Smooth muscle cell (in vitro differentiated cells): ENCODE measurements at regions not wholly inside any gene's neighbourhood (a gene's known extent, or its start where the extent isn't known, plus 50 kb on each side); places are given as distances from the start of the nearest gene placed in this dataset.

Experiments
- DNase-seq: peaks from one replicate; lab custom pipeline; 2025; ENCODE audit not compliant: unreplicated experiment; lab: John Stamatoyannopoulos, UW
- H2AFZ ChIP-seq: fragments of 200-600 bp; sonication (generic); 2 replicates; pipeline ENCODE4 v1.6.0; 2016; ENCODE audit warnings: antibody characterized with exemption, low read depth, mild to moderate bottlenecking
- H3F3A ChIP-seq: fragments of 200-600 bp; sonication (generic); 2 replicates; pipeline ENCODE4 v1.6.0; 2017; ENCODE audit warnings: antibody characterized with exemption, low read depth
- H3K27ac ChIP-seq: fragments of 200-600 bp; sonication (generic); 2 replicates; pipeline ENCODE4 v1.5.1; 2016; ENCODE audit warnings: low read depth, mild to moderate bottlenecking
- H3K27me3 ChIP-seq: fragments of 200-600 bp; sonication (generic); 2 replicates; pipeline ENCODE4 v1.6.1; 2016; ENCODE audit warnings: low read depth, mild to moderate bottlenecking
- H3K36me3 ChIP-seq: fragments of 200-600 bp; sonication (generic); 2 replicates; pipeline ENCODE4 v1.5.1; 2016; ENCODE audit warnings: low read depth
- H3K4me1 ChIP-seq: fragments of 200-600 bp; sonication (generic); 2 replicates; pipeline ENCODE4 v1.5.1; 2016; ENCODE audit warnings: low read depth
- H3K4me2 ChIP-seq: fragments of 200-600 bp; sonication (generic); 2 replicates; pipeline ENCODE4 v1.6.0; 2016; ENCODE audit warnings: mild to moderate bottlenecking
- H3K4me3 ChIP-seq: fragments of 200-600 bp; sonication (generic); 2 replicates; pipeline ENCODE4 v1.5.1; 2016; ENCODE audit warnings: mild to moderate bottlenecking
- H3K79me2 ChIP-seq: fragments of 200-600 bp; sonication (generic); 2 replicates; pipeline ENCODE4 v1.6.0; 2016; ENCODE audit warnings: low read depth, mild to moderate bottlenecking
- H3K9ac ChIP-seq: fragments of 200-600 bp; sonication (generic); 2 replicates; pipeline ENCODE4 v1.6.0; 2016; ENCODE audit warnings: low read depth
- H3K9me3 ChIP-seq: fragments of 200-600 bp; sonication (generic); replicated peaks from 2 replicates; pipeline ENCODE4 v1.5.1; 2016; ENCODE audit warnings: low read depth
- H4K20me1 ChIP-seq: fragments of 200-600 bp; sonication (generic); 2 replicates; pipeline ENCODE4 v1.6.0; 2016; ENCODE audit warnings: low read depth
- WGBS: methylation state at CpG from one replicate; pipeline ENCODE4 v1.1.7; 2016; ENCODE audit warnings: low lambda C conversion rate; 5-methylcytosine and 5-hydroxymethylcytosine counted together
- TF ChIP-seq, protein P1 (sequence below): fragments of 200-600 bp; sonication (generic); IDR thresholded peaks from 2 replicates; pipeline ENCODE4 v1.5.1; 2017; ENCODE audit warnings: borderline replicate concordance, mild to moderate bottlenecking, antibody characterized with exemption; ENCODE audit not compliant: insufficient read depth, poor library complexity, severe bottlenecking

DNA sequence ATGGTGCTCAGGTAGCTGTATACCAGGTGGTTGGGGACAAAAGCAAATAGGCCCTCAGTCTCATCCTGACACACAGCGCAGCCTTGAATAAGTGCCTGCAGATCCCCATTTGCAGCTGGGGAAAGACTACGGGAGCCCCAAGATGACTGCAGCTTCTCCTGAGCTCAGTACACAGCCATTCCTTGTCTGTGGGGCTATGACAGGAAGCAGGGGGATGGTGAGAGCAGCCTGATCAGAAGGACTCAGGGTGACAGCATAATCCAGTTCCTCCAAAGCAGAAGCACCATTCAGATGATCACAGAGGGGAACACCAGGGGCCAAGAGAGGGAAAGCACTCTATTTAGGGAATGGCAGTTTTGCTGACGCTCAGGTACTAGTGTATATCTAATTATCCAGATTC is 104.8 kb upstream of the MOCS1 start:
- Histone ChIP-seq H3F3A (no peaks in the 10 kb centered on the region), H2AFZ (no peak overlapping the region), H3K9ac (no peak overlapping the region), H3K4me1 (no peaks in the 10 kb centered on the region), H3K27me3 (no peaks in the 10 kb centered on the region), H3K27ac (no peak overlapping the region), H3K79me2 (no peaks in the 10 kb centered on the region), H3K9me3 (no peaks in the 10 kb centered on the region), H3K36me3 (no peaks in the 10 kb centered on the region), H3K4me3 (no peak overlapping the region), H4K20me1 (no peaks in the 10 kb centered on the region), H3K4me2 (no peak overlapping the region)
- 94% methylated on average over 3 of the region's 3 CpGs for WGBS
- TF ChIP-seq, protein P1, sequence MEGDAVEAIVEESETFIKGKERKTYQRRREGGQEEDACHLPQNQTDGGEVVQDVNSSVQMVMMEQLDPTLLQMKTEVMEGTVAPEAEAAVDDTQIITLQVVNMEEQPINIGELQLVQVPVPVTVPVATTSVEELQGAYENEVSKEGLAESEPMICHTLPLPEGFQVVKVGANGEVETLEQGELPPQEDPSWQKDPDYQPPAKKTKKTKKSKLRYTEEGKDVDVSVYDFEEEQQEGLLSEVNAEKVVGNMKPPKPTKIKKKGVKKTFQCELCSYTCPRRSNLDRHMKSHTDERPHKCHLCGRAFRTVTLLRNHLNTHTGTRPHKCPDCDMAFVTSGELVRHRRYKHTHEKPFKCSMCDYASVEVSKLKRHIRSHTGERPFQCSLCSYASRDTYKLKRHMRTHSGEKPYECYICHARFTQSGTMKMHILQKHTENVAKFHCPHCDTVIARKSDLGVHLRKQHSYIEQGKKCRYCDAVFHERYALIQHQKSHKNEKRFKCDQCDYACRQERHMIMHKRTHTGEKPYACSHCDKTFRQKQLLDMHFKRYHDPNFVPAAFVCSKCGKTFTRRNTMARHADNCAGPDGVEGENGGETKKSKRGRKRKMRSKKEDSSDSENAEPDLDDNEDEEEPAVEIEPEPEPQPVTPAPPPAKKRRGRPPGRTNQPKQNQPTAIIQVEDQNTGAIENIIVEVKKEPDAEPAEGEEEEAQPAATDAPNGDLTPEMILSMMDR: no peak
- DNase-seq: no peak

DNA sequence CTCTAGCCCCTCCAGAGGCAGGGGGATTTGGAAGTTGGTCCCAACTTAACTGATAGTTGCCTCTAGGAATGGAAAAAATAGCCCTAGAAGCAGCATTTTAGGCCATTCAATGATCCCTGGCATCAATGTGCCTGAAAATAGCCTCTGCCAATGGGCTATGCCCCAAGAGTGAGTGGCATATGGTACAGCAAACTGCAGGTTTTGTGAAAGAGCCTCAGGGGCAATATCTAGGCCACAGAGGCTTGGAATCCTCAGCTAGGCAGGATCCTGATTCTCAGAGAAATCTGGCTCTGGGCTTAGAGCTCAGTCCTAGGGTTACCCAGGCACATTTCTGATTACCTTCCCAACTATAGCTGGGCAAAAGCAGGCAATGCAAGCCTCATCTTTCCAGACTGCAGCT is 104.4 kb upstream of the MOCS1 start:
- H3K27me3 ChIP-seq: no peaks in the 10 kb centered on the region
- TF ChIP-seq, protein P1: no peak
- no peak overlapping the region for H3K9ac ChIP-seq
- H3K79me2 ChIP-seq: no peaks in the 10 kb centered on the region
- H3K27ac ChIP-seq: no peak overlapping the region
- no peaks in the 10 kb centered on the region for H3K4me1 ChIP-seq
- no peak overlapping the region for H3K4me2 ChIP-seq
- H3F3A ChIP-seq: no peaks in the 10 kb centered on the region
- no peaks in the 10 kb centered on the region for H3K36me3 ChIP-seq
- no peak overlapping the region for H2AFZ ChIP-seq
- no peaks in the 10 kb centered on the region for H3K9me3 ChIP-seq
- H4K20me1 ChIP-seq: no peaks in the 10 kb centered on the region
- H3K4me3 ChIP-seq: no peak overlapping the region
- DNase-seq: no peak

DNA sequence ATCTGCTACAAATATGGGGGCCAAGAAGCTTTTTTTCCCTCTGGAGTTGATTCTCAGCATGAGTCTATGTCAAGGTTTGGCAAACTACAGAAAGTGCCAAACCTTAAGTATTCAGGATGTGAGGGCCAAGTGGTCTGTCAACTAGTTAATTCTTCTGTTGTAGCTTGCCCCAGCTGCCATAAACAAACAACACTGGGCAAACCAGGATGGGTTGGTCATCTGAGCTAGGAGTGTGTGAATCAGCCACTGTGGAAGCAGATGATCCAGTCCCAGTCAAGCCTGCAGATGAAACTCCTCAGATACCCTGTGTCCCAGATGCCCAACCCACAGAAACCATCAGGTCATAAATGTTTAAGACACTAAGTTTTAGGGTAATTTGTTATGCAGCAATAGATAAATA is 103.0 kb upstream of the MOCS1 start:
- H3K4me1 ChIP-seq: no peaks in the 10 kb centered on the region
- no peaks in the 10 kb centered on the region for H3K79me2 ChIP-seq
- no peak overlapping the region for H3K27ac ChIP-seq
- H3K36me3 ChIP-seq: no peaks in the 10 kb centered on the region
- no peaks in the 10 kb centered on the region for H4K20me1 ChIP-seq
- H3F3A ChIP-seq: no peaks in the 10 kb centered on the region
- no peak overlapping the region for H3K9ac ChIP-seq
- no peaks in the 10 kb centered on the region for H3K27me3 ChIP-seq
- no peak overlapping the region for H2AFZ ChIP-seq
- H3K4me3 ChIP-seq: no peak overlapping the region
- H3K9me3 ChIP-seq: no peaks in the 10 kb centered on the region
- TF ChIP-seq, protein P1: no peak
- no peak for DNase-seq
- no peak overlapping the region for H3K4me2 ChIP-seq

DNA sequence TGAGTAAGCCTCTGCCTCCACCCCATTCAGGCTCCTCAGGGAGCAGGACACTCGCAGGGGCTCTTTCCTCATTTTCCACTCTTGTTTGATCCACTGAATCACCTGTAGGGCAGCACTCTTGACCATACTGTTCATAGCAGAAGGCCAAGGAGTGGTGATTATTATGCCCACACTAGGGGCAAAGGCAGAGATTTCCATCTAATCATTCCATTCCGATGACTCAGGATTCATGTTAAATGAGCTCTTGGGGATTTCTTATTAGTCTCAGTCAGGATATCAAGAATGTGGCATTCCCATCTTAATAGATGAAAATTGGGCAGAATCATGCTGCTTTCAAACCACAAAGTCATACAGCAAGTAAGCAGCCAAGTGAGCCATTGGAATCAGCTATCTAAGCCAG is 101.9 kb upstream of the MOCS1 start:
- TF ChIP-seq, protein P1: no peak
- H3K9ac ChIP-seq: no peak overlapping the region
- H2AFZ ChIP-seq: no peak overlapping the region
- no peaks in the 10 kb centered on the region for H4K20me1 ChIP-seq
- no peak overlapping the region for H3K4me2 ChIP-seq
- no peaks in the 10 kb centered on the region for H3K9me3 ChIP-seq
- H3F3A ChIP-seq: no peaks in the 10 kb centered on the region
- DNase-seq: no peak
- no peaks in the 10 kb centered on the region for H3K27me3 ChIP-seq
- no peaks in the 10 kb centered on the region for H3K4me1 ChIP-seq
- 84% methylated on average over 2 of the region's 2 CpGs for WGBS
- H3K4me3 ChIP-seq: no peak overlapping the region
- H3K27ac ChIP-seq: no peak overlapping the region
- no peaks in the 10 kb centered on the region for H3K36me3 ChIP-seq
- no peaks in the 10 kb centered on the region for H3K79me2 ChIP-seq
